ENCODE measurements at regions not wholly inside any gene's neighbourhood (a gene's known extent, or its start where the extent isn't known, plus 50 kb on each side); places are given as distances from the start of the nearest gene placed in this dataset.
"Not testable (repeated sequence)": the region's sequence is repeated elsewhere in the genome, so short reads cannot be mapped to it uniquely, and the experiment has no call there.

DNA sequence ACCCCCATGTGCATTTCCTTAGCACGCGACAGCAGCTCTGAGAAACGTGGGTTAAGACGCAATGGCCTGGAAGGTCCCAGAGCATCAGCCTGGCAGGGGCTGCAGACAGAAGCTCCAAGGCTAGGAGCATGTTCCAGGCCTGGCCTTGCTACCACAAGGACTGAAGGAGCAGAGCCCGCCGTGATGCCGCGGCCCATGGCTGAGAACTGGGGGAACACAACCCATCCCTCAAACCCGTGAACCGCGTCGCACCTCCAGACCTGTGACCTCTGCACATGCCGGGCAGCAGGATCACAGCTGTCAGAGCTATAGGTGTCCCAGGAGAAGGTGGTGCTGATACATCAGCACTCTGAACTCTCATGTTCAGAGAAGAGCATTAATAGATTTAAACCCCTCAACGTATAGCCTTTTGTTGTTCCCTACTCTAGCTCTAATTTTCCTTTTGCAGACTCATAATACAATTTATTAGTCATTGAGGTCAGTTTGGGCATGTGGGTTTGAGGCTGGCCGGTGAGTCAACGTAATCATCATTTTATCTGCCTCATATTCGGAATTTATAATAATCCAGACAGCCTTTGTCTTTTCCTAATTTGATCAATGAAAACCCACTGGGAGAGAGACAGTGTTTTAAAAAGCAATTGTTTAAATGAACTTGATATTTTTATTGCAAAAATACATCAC, 222.5 kb upstream of the TCERG1L start:
- no peak for DNase-seq

GRCh38 chr10:131534836-131535235, 223.3 kb upstream of the TCERG1L start:
- DNase-seq: no peak

- no peak for DNase-seq
Observed at GRCh38 chr10:131536676-131537075, 225.2 kb upstream of the TCERG1L start.

- DNase-seq: no peak
Observed at GRCh38 chr10:131537281-131537680, 225.8 kb upstream of the TCERG1L start.

GRCh38 chr10:131544495-131544894, 233.0 kb upstream of the TCERG1L start:
- no peak for DNase-seq

DNA sequence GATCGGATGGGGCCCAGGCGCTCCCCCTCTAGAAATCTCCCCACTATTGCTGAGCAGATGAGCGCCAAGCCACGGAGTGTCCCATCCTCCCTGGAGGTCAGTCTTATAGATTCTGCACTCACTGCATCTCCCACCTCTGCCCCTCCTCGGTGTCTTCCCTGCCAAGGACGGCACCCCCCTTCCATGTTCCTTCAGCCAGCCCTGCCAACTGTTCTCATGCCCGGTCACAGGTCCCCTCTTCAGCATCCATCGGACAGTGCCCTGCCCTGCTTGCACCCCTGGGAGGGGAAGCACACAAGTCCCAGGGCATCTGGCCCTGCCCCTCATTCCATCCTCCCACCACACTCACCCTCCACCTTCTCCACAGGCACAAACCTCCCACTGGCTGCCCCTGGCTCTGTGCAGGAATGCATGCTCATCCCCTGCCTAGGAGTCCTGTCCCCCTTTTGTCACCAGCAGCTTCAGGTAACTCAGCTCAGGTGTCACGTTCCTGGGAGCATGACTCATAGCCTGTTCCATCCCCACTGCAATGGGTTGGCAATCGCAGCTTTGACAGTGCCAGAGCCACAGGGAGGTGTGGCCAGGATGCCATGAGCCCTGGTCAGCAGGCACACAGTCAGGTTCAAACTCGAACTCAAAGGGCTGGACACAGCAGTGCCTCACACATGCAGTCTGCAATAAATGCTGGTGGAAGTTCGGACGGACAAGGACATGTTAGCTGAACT, 234.7 kb upstream of the TCERG1L start:
- no peak for DNase-seq

- no peak for DNase-seq
Observed at GRCh38 chr10:131547129-131547799, 235.7 kb upstream of the TCERG1L start.

DNA sequence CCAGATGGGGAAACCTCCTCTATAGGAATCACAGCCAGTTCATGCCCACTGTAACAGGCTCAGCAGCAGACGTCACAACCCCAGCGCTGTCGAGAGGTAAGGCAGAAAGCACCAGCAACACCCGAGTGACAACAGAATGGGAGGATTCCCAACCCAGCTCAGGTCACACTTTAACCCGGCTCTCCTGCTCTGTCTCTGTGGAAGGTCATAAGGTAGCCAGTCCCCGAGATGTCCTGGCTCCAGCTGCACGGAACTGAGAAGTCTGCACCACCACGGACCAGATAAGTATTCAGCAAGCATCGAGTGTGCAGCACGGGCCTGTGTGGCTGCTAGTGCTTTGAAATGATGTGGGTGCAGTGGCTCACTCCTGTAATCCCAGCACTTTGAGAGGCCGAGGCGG, 236.7 kb upstream of the TCERG1L start:
- DNase-seq: no peak

DNA sequence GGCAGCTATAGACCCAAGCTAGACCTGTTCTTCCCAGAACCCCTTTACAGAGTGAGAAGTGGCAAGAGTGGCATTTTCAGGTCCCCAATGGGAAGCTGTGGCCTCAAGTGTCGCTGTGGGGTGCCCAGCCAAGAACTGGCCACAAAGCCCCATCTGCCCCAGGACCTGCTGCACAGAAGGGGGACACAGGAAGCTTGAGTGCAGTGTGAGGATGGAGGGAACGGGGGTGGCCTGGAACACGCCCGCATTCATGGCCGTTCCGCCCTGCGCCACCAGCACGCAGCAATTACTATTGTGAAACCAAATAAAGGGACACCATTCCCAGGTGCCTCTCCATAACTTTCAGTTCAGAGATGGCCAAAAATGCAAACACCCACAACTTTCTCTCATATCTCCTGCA, 237.6 kb upstream of the TCERG1L start:
- no peak for DNase-seq

DNA sequence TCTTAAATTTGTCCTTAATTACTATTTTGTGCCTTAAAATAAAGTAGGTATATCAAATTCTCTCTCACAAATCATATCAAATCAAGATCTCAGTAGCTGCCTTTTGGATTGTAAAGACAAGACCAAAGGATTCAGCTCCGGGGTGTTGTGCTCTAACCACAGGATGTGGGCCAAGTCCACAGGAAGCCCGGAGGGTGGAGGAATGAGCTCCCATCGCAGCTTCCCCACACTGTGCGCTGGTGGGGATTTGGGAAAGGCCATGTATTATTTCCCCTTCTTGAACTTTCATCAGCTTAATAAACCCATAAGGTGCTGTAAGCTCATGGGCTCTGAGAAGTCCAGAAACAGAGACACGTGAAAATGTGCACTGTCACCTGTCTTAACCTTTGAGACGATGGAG, 241.6 kb upstream of the TCERG1L start:
- DNase-seq: no peak

- DNase-seq: no peak
Observed at GRCh38 chr10:131553581-131553980, 242.1 kb upstream of the TCERG1L start.

DNA sequence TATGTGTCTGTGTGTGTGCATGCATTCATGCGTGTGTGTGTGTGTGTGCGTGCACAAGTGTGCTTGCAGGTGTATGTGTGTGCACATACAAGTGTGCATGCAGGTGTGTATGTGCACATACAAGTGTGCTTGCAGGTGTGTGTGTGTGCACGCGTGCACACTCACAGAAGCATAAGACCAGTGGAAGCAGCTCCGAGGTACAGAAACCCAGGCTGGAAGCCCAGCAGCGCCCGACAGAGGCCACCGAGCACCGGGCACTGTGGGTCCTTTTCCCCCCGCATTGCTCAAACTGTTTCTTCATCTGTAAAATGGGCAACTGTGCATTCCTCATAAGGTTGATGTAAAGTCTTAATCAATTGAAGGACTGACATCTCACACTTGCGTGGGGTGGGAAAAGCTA, 243.3 kb upstream of the TCERG1L start:
- no peak for DNase-seq

- DNase-seq: no peak
Observed at GRCh38 chr10:131555406-131555805, 243.9 kb upstream of the TCERG1L start.

DNA sequence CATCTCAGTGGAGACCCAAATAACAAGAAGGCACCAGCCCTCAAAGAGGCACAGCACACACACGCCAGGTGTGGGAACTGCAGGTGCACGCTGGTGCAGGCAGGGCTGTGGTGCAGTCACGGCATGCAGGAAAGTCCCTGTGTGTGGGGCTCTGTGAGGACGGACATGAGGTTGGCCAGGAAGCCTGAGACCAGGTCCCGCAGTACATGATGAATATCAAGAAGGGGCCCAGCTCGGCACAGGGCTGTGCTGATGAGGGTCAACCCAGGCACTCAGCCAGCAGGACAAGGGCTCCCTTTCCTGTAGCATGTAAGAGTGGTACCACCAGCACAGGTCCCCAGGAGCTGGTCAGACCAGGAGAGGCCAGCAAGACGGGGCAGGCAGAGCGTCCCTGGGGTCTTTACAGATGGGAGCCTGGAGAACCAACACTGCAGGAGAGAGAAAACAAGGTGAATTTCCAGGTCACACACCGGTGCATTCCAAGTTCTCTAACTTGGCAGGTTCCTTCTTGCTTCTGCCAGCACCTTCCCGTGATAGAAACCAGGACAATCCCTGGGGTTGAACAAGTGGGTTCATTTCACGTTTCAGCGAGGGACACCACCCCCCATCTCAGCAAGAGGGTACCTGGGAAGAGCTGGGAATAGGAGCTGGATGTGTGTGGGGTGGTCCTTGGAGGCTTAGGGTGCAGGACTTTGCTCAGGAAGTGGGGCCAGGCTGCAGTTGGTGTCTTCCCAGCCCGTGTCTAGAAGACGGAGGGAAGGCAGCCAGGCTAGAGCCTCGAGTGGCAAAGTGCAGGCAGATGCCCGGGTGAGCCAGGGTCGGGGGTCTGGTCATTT, 244.8 kb upstream of the TCERG1L start:
- no peak for DNase-seq

- no peak for DNase-seq
Observed at GRCh38 chr10:131556897-131557495, 245.5 kb upstream of the TCERG1L start.

GRCh38 chr10:131557956-131558355, 246.4 kb upstream of the TCERG1L start:
- not testable (repeated sequence) for DNase-seq

DNA sequence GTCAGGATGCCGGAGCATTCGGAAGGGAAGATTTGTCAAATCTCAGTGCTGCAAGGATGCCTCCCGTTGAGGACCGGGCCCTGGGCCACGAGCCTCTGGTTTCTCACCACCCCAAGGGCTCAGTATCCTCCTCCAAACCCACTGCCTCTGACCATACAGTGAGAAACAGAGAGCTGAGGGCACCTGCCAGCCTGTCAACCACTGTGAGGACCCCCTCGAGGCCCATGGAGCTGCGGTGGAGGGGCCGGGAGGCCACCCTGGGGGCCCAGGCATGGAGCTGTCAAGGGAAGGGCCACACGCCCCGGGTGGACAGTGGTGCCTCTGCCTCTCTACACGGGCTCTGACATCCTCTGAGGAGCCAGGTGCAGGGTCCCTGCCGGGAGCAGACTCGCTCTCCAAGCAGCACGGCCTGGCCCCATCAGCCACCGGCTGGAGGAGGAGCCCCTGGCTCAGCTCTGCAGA, 248.0 kb upstream of the TCERG1L start:
- DNase-seq: peak; percentile 37

DNA sequence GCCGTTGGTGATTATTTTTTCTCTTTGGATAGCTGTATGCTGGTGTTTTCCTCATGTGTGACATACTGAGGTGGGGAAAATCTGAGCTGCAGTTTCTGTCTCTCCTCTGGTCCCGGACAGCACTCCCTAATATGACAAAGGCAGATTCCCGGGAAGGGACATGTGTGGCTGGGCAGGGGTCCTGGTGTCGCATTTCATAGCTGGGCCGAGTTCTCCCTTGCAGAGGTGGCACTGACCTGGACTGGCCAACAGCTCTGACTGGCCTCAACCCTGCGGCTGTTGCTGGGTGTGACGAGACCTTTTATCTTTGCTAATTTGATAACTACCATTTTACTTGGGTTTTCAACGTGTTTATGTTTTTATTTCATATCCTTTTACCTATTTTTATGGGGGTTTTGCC, 248.6 kb upstream of the TCERG1L start:
- peak; percentile 21 for DNase-seq

DNA sequence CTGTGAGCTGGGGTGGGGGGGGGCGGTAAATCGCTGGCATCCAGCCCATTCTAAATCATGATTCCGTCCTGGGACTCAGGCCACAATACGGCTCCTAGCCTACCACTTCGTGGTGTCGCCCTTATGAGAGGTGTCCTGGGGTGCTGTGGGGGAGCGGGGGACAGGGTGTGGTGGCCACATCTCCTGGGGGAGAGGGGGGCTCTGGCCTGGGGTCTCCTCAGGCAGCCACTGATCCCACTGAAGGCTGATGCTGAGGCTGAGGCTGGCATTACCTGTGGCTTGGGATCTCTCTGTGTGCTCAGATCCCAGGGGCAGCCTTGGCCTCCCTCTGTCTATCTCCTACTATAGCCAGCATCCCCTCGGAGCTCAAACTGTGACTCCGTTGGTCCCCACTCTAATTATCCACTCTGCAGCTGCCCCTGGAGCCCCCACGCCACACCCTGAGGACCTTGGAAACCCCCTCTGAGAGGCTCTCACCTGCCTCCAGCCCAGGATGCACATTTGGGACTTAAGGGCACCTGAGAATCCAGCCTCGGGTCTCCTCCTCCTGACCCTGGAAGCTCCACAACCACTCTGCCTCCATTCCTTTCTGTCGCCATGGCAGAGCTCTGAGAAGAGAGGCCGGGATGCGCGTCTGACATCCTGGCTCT, 249.3 kb upstream of the TCERG1L start:
- peak; percentile 28 for DNase-seq

DNA sequence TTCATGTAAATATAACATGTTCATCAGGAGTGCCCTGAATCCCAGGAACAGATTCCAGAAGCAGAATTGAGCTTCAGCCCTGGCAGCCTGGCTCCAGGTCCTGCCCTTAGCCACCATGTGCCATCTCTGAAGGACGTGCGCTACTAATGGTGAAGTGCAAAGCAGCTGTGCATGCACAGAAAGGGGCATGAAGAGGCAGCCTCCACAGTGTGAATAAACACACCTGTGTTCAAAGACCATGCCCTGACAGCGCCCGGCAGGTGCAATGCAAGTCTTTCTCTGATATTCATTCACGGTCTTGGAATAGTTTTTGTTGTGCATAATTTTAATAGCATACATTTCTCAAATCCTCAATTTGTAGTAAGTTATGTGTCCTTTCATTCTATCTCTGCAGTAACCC, 250.4 kb upstream of the TCERG1L start:
- DNase-seq: peak; percentile 1

DNA sequence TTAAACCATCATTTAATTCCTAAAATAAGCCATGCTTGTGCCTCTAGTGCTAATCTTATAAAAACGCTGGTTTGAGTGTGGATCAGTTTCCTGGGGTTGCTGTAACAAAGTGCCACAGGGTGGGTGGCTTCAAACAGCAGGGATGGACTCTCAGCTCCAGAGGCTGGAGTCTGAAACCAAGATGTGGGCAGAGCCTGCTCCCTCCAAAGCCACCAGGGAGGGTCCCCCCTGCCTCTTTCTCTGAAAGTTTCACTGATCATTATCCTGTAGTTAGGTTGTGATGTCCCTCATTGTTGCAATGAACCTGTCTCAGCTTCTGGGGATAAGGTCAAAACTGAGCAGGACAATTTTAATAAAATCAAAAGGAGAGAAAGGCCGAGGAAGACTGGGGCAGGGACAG, 251.9 kb upstream of the TCERG1L start:
- DNase-seq: no peak
